ENCODE measurements at regions not wholly inside any gene's neighbourhood (a gene's known extent, or its start where the extent isn't known, plus 50 kb on each side); places are given as distances from the start of the nearest gene placed in this dataset.

GRCh38 chr15:97146929-97147870 is 813.3 kb upstream of the ARRDC4 start:
- TF ChIP-seq POLR2A (IDR thresholded peaks at IDR 0.05), result no peak
- no peak for TF ChIP-seq CTCF (IDR thresholded peaks at IDR 0.05)
- TF ChIP-seq EP300 (IDR thresholded peaks at IDR 0.05), result no peak

Data from tibial nerve (tissue), 4 donors.